Ectodermal cell (in vitro differentiated cells): ENCODE measurements at regions not wholly inside any gene's neighbourhood (a gene's known extent, or its start where the extent isn't known, plus 50 kb on each side); places are given as distances from the start of the nearest gene placed in this dataset.
"Not testable (repeated sequence)": the region's sequence is repeated elsewhere in the genome, so short reads cannot be mapped to it uniquely, and the experiment has no call there.

ENCODE experiments used
- H3K27ac ChIP-seq: 2 replicates; pipeline ENCODE4 v1.7.0; 2013; ENCODE audit warnings: mild to moderate bottlenecking, low read depth, low read length; ENCODE audit not compliant: insufficient read depth, poor library complexity, severe bottlenecking
- H3K27me3 ChIP-seq: 2 replicates; pipeline ENCODE4 v1.7.0; 2013; ENCODE audit warnings: mild to moderate bottlenecking, low read length; ENCODE audit not compliant: insufficient read depth, control insufficient read depth, poor library complexity, severe bottlenecking
- H3K36me3 ChIP-seq: one replicate; pipeline ENCODE4 v1.7.0; 2013; ENCODE audit warnings: low read length; ENCODE audit not compliant: control insufficient read depth, insufficient read depth
- H3K4me1 ChIP-seq: one replicate; pipeline ENCODE4 v1.7.0; 2013; ENCODE audit warnings: low read length; ENCODE audit not compliant: control insufficient read depth, insufficient read depth
- H3K4me3 ChIP-seq: 2 replicates; pipeline ENCODE4 v1.7.0; 2013; ENCODE audit warnings: low read depth, low read length, control low read depth; ENCODE audit not compliant: insufficient read depth
- H3K9me3 ChIP-seq: 2 replicates; pipeline ENCODE4 v1.7.0; 2013; ENCODE audit warnings: mild to moderate bottlenecking, low read length, moderate library complexity; ENCODE audit not compliant: control insufficient read depth
- WGBS, 2 experiments: methylation state at CpG; one replicate each; pipeline ENCODE4 v1.1.7; 2013; ENCODE audit warnings: missing lambda C conversion rate in 2 of 2; 5-methylcytosine and 5-hydroxymethylcytosine counted together

GRCh38 chr12:33721561-33721960 is 281.9 kb upstream of the SYT10 start:
- no peak overlapping the region for H3K4me3 ChIP-seq

DNA sequence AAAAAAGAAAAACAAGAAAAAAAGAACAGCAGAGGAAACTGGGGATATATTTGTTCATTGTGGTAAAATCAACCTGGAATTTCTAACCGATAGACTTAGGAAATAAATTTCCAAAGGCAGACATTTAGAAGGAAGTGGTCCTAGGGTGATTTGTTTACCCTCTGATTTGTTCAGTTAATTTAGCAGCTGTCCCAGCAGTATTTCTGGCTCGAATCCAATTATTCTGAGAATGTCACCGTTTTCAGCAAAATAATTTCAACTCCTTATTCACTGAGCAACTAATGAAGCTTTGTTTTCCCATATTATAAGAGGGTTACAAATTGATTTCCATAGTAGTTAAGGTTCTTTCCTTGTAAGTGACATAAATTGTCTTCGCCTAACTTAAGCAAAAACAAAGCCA is 285.2 kb upstream of the SYT10 start:
- Histone ChIP-seq H3K4me3 (no peak overlapping the region), H3K9me3 (no peaks in the 10 kb centered on the region), H3K27ac (no peak overlapping the region), H3K36me3 (no peaks in the 10 kb centered on the region), H3K4me1 (no peaks in the 10 kb centered on the region), H3K27me3 (no peaks in the 10 kb centered on the region)
- 85 to 100% methylated on average over 2 to 3 of the region's 4 CpGs for WGBS, 2 experiments

More at GRCh38 chr12:33721561-33721960, 281.9 kb upstream of the SYT10 start:
- Histone ChIP-seq H3K27me3 (no peaks in the 10 kb centered on the region), H3K36me3 (no peaks in the 10 kb centered on the region), H3K9me3 (no peaks in the 10 kb centered on the region), H3K27ac (no peak overlapping the region), H3K4me1 (no peaks in the 10 kb centered on the region)
- 97% methylated on average over 2 of the region's 2 CpGs for WGBS, 2 experiments

DNA sequence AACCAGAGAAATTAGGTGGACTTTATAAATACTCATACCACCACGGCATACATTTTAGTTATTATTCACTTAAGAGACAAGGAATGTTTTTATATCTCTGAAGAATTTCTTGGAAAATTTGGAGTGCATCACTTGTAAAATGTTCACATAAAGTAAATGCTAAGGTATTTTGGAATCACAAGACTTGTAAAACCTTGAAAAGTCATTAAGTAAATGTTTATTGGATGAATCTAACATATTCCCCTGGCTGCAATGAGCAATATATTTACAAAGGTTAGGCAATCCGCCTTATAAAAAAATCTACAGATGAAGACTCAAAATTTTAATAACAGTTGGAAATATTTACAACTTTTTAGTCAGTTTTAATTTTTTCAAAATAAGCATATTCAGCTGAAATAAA is 287.4 kb upstream of the ALG10 start:
- Histone ChIP-seq H3K27ac (no peak overlapping the region), H3K36me3 (no peaks in the 10 kb centered on the region), H3K27me3 (no peaks in the 10 kb centered on the region), H3K4me1 (no peaks in the 10 kb centered on the region), H3K4me3 (no peak overlapping the region), H3K9me3 (peaks cover 2% of the 10 kb centered on the region)
- WGBS, 2 experiments = 100% methylated on average over 1 of the region's 2 CpGs; no CpG with 5 or more reads in 1 of the 2 experiments

- Histone ChIP-seq H3K36me3 (no peaks in the 10 kb centered on the region), H3K27ac (no peak overlapping the region), H3K9me3 (no peaks in the 10 kb centered on the region), H3K4me3 (no peak overlapping the region), H3K27me3 (no peaks in the 10 kb centered on the region), H3K4me1 (no peaks in the 10 kb centered on the region)
- WGBS, 2 experiments = 76 to 93% methylated on average over 1 of the region's 1 CpG
These were observed 269.4 kb upstream of the ALG10 start for GRCh38 chr12:33752854-33753253.

DNA sequence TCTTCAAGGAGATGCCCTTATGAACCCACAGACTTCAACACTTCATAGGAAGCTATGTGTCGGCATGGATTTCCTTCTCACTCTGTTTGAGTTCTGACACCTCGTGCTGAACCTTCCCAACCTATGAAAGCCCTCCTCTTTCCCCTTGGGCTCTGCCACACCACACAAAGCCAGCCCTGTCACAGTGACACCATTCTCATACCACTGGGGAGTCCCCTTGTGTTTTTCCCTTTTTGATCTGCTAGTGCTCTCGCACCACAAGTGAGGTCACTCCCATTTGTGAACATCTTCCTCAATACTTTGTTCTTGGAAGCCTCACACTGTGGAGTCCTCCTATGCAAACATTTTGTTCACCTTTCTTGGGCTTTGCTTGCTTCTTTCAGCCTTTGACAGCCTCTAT is 264.6 kb upstream of the ALG10 start:
- no peak overlapping the region for H3K27ac ChIP-seq
- no peaks in the 10 kb centered on the region for H3K9me3 ChIP-seq
- H3K4me3 ChIP-seq = no peak overlapping the region
- 90 to 92% methylated on average over 3 of the region's 3 CpGs for WGBS, 2 experiments
- H3K27me3 ChIP-seq = no peaks in the 10 kb centered on the region
- H3K36me3 ChIP-seq = no peaks in the 10 kb centered on the region
- H3K4me1 ChIP-seq = no peaks in the 10 kb centered on the region

DNA sequence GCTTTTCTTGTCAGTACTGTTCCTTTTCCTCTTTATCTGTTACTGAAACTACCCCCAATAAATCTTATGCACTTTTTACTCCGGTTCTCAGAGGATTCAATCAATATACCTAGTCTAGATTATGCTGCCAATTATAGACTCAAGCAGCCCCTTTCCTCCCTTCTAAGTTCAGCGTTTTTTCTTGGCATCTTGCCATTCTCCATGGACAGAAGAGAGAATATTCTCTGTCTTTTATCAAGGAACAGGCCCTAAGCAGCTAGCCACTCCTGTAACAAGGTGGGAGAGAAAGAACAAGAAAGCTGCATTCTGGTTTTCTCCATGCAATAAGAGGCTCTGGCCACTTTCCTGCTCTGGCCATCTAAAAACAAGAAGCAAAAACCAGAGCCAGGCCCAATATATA is 263.0 kb upstream of the ALG10 start:
- no peaks in the 10 kb centered on the region for H3K27me3 ChIP-seq
- H3K36me3 ChIP-seq = no peaks in the 10 kb centered on the region
- no peak overlapping the region for H3K4me3 ChIP-seq
- H3K27ac ChIP-seq = no peak overlapping the region
- 87 to 88% methylated on average over 2 of the region's 2 CpGs for whole genome bisulfite sequencing, 2 experiments
- H3K4me1 ChIP-seq = no peaks in the 10 kb centered on the region
- H3K9me3 ChIP-seq = no peaks in the 10 kb centered on the region

DNA sequence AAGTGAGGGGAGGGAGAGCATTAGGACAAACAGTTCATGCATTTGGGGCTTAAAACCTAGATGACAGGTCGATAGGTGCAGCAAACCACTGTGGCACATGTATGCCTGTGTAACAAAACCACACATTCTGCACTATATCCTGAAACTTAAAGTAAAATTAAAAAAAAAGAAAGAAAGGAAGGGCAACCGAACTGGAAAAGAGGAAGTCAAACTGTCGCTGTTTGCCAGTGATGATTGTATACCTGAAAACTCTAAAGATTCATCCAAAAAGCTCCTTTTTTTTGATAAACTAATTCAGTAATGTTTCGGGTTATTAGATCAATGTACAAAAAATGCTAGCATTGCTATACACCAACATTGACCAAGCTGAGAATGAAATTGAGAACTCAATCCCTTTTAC is 259.0 kb upstream of the ALG10 start:
- Histone ChIP-seq H3K4me1 (no peaks in the 10 kb centered on the region), H3K27me3 (no peaks in the 10 kb centered on the region), H3K36me3 (no peaks in the 10 kb centered on the region), H3K9me3 (no peaks in the 10 kb centered on the region), H3K4me3 (no peak overlapping the region), H3K27ac (no peak overlapping the region)
- 75 to 95% methylated on average over 2 to 4 of the region's 4 CpGs for WGBS, 2 experiments

GRCh38 chr12:33770652-33771051 is 251.6 kb upstream of the ALG10 start:
- Histone ChIP-seq H3K27ac (no peak overlapping the region), H3K9me3 (no peaks in the 10 kb centered on the region), H3K27me3 (no peaks in the 10 kb centered on the region), H3K4me3 (no peak overlapping the region), H3K4me1 (no peaks in the 10 kb centered on the region), H3K36me3 (no peaks in the 10 kb centered on the region)
- 83 to 94% methylated on average over 2 of the region's 2 CpGs for WGBS, 2 experiments

- H3K4me1 ChIP-seq = no peaks in the 10 kb centered on the region
- WGBS, 2 experiments = 90% methylated on average over 1 of the region's 1 CpG; no CpG with 5 or more reads in 1 of the 2 experiments
- H3K36me3 ChIP-seq = no peaks in the 10 kb centered on the region
- no peak overlapping the region for H3K4me3 ChIP-seq
- H3K9me3 ChIP-seq = no peaks in the 10 kb centered on the region
- no peak overlapping the region for H3K27ac ChIP-seq
- H3K27me3 ChIP-seq = no peaks in the 10 kb centered on the region
These were observed 250.4 kb upstream of the ALG10 start for GRCh38 chr12:33771889-33772288.

DNA sequence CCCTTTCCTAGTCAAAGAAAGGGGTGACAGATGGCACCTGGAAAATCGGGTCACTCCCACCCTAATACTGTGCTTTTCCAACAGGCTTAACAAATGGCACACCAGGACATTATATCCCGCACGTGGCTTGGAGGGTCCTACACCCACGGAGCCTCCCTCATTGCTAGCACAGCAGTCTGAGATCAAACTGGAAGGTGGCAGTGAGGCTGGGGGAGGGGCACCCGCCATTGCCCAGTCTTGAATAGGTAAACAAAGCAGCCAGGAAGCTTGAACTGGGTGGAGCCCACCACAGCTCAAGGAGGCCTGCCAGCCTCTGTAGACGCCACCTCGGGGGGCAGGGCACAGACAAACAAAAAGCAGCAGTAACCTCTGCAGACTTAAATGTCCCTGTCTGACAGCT is 249.2 kb upstream of the ALG10 start:
- not testable (repeated sequence) for H3K36me3 ChIP-seq, H3K4me3 ChIP-seq, H3K9me3 ChIP-seq, H3K4me1 ChIP-seq, H3K27ac ChIP-seq, H3K27me3 ChIP-seq
- 87 to 89% methylated on average over 7 of the region's 7 CpGs for WGBS, 2 experiments

DNA sequence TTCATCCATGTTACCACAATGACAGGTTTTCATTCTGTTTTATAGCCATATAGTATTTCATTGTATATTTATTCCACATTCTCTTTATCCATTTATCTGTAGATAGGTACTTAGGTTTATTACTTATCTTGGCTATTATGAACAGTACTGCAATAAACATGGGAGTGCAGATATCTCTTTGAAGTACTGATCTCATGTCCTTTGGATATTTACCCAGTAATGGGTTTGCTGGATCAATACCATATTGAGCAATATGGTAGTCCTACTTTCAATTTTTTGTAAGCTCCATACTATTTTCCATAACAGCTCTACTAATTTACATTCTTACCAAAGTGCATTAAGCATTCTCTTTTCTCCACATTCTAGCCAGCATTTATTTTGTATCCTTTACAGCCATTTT is 235.8 kb upstream of the ALG10 start:
- Histone ChIP-seq H3K9me3 (no peaks in the 10 kb centered on the region), H3K4me1 (no peaks in the 10 kb centered on the region), H3K27ac (no peak overlapping the region), H3K4me3 (no peak overlapping the region), H3K27me3 (no peaks in the 10 kb centered on the region), H3K36me3 (no peaks in the 10 kb centered on the region)
